ENCODE measurements at regions not wholly inside any gene's neighbourhood (a gene's known extent, or its start where the extent isn't known, plus 50 kb on each side); places are given as distances from the start of the nearest gene placed in this dataset.

- ATAC-seq (no peak), DNase-seq (ENCODE audit: low spot score) (no peak)
- no peak for TF ChIP-seq AR (CRISPR knock-in tag; IDR thresholded peaks at IDR 0.05)
- H3K27ac Mint-ChIP-seq = no peak overlapping the region
- no peaks in the 10 kb centered on the region for H3K4me1 Mint-ChIP-seq
- no peaks in the 10 kb centered on the region for H3K36me3 Mint-ChIP-seq
- H3K9me3 Mint-ChIP-seq = peaks cover 3% of the 10 kb centered on the region; the same call in 1 of the 2 replicates
- POLR2A ChIA-PET = no interaction called here
- CTCF ChIA-PET = no interaction called here
- H3K27me3 Mint-ChIP-seq (ENCODE audit: low read depth) = no peaks in the 10 kb centered on the region
- no peak overlapping the region for H3K4me3 Mint-ChIP-seq
These were observed 1364.0 kb downstream of the PCDH9 start for GRCh38 chr13:65866138-65866537.

DNA sequence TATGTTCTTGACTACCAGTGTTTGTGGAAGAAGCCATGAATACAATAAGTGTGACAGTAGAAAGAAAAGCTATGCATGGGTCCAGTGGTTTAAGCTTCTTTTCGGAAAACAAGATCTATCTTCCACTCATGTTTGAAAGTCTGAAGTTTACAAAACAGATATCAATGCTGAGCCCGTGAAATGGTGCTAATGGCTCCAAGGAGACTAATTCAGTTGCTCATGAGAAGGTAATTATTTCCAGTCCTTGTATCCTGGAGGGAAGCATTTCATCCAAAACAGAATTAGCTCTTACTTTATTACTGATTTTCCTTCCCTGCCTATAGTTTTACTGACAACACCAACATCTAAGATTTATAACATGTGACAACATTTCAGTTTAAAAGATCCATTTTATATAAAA, 1364.9 kb downstream of the PCDH9 start:
- POLR2A ChIA-PET = no interaction called here
- ATAC-seq (no peak), DNase-seq (ENCODE audit: low spot score) (no peak)
- TF ChIP-seq ZNF671 (CRISPR knock-in tag; IDR thresholded peaks at IDR 0.05) = no peak
- TF ChIP-seq NR1H2 (CRISPR knock-in tag; IDR thresholded peaks at IDR 0.05) = no peak
- TF ChIP-seq JAZF1 (CRISPR knock-in tag; IDR thresholded peaks at IDR 0.05) = no peak
- TF ChIP-seq CBFB (CRISPR knock-in tag; IDR thresholded peaks at IDR 0.05; ENCODE audit: low read depth) = no peak
- TF ChIP-seq, protein P1, sequence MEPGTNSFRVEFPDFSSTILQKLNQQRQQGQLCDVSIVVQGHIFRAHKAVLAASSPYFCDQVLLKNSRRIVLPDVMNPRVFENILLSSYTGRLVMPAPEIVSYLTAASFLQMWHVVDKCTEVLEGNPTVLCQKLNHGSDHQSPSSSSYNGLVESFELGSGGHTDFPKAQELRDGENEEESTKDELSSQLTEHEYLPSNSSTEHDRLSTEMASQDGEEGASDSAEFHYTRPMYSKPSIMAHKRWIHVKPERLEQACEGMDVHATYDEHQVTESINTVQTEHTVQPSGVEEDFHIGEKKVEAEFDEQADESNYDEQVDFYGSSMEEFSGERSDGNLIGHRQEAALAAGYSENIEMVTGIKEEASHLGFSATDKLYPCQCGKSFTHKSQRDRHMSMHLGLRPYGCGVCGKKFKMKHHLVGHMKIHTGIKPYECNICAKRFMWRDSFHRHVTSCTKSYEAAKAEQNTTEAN (CRISPR knock-in tag; IDR thresholded peaks at IDR 0.05) = no peak
- no peak for TF ChIP-seq FOXJ3 (CRISPR knock-in tag; IDR thresholded peaks at IDR 0.05; ENCODE audit: borderline replicate concordance)
- TF ChIP-seq ZNF396 (CRISPR knock-in tag; IDR thresholded peaks at IDR 0.05; ENCODE audit: borderline replicate concordance) = no peak
- TF ChIP-seq ZNF512 (CRISPR knock-in tag; IDR thresholded peaks at IDR 0.05; ENCODE audit: borderline replicate concordance) = no peak
- no peaks in the 10 kb centered on the region for H3K27me3 Mint-ChIP-seq (ENCODE audit: low read depth)
- H3K4me3 Mint-ChIP-seq = no peak overlapping the region
- peaks cover 3% of the 10 kb centered on the region; the same call in 1 of the 2 replicates for H3K9me3 Mint-ChIP-seq
- no peaks in the 10 kb centered on the region for H3K36me3 Mint-ChIP-seq
- H3K27ac Mint-ChIP-seq = no peak overlapping the region
- H3K4me1 Mint-ChIP-seq = no peaks in the 10 kb centered on the region
- CTCF ChIA-PET = no interaction called here

- ATAC-seq = no peak
- H3K36me3 Mint-ChIP-seq = no peaks in the 10 kb centered on the region
- H3K27me3 Mint-ChIP-seq (ENCODE audit: low read depth) = no peaks in the 10 kb centered on the region
- H3K4me3 Mint-ChIP-seq = no peak overlapping the region
- no peak for DNase-seq (ENCODE audit: low spot score)
- no peaks in the 10 kb centered on the region for H3K4me1 Mint-ChIP-seq
- H3K27ac Mint-ChIP-seq = no peak overlapping the region
- H3K9me3 Mint-ChIP-seq = peaks cover 3% of the 10 kb centered on the region; the same call in 1 of the 2 replicates
- CTCF ChIA-PET = no interaction called here
- POLR2A ChIA-PET = no interaction called here
- no peak for TF ChIP-seq EMX1 (CRISPR knock-in tag; IDR thresholded peaks at IDR 0.05)
- TF ChIP-seq OVOL2 (CRISPR knock-in tag; IDR thresholded peaks at IDR 0.05; ENCODE audit: borderline replicate concordance) = no peak
- TF ChIP-seq IRF2 (CRISPR knock-in tag; IDR thresholded peaks at IDR 0.05; ENCODE audit: borderline replicate concordance, low read depth) = no peak
- no peak for TF ChIP-seq SP1 (CRISPR knock-in tag; conservative IDR thresholded peaks at IDR 0.05)
- no peak for TF ChIP-seq GABPB1 (CRISPR knock-in tag; IDR thresholded peaks at IDR 0.05)
- TF ChIP-seq JUN (CRISPR knock-in tag; IDR thresholded peaks at IDR 0.05) = no peak
- no peak for TF ChIP-seq ZNF396 (CRISPR knock-in tag; IDR thresholded peaks at IDR 0.05; ENCODE audit: borderline replicate concordance)
- TF ChIP-seq GRHL2 (CRISPR knock-in tag; IDR thresholded peaks at IDR 0.05; ENCODE audit: insufficient replicate concordance, severe bottlenecking) = no peak
- TF ChIP-seq ATF1 (CRISPR knock-in tag; IDR thresholded peaks at IDR 0.05) = no peak
- TF ChIP-seq ETV6 (CRISPR knock-in tag; IDR thresholded peaks at IDR 0.05) = no peak
- TF ChIP-seq, protein P2, sequence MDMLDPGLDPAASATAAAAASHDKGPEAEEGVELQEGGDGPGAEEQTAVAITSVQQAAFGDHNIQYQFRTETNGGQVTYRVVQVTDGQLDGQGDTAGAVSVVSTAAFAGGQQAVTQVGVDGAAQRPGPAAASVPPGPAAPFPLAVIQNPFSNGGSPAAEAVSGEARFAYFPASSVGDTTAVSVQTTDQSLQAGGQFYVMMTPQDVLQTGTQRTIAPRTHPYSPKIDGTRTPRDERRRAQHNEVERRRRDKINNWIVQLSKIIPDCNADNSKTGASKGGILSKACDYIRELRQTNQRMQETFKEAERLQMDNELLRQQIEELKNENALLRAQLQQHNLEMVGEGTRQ (CRISPR knock-in tag; IDR thresholded peaks at IDR 0.05) = no peak
- TF ChIP-seq SOX15 (CRISPR knock-in tag; IDR thresholded peaks at IDR 0.05) = no peak
- no peak for TF ChIP-seq MAX (CRISPR knock-in tag; IDR thresholded peaks at IDR 0.05)
- TF ChIP-seq, protein P3, sequence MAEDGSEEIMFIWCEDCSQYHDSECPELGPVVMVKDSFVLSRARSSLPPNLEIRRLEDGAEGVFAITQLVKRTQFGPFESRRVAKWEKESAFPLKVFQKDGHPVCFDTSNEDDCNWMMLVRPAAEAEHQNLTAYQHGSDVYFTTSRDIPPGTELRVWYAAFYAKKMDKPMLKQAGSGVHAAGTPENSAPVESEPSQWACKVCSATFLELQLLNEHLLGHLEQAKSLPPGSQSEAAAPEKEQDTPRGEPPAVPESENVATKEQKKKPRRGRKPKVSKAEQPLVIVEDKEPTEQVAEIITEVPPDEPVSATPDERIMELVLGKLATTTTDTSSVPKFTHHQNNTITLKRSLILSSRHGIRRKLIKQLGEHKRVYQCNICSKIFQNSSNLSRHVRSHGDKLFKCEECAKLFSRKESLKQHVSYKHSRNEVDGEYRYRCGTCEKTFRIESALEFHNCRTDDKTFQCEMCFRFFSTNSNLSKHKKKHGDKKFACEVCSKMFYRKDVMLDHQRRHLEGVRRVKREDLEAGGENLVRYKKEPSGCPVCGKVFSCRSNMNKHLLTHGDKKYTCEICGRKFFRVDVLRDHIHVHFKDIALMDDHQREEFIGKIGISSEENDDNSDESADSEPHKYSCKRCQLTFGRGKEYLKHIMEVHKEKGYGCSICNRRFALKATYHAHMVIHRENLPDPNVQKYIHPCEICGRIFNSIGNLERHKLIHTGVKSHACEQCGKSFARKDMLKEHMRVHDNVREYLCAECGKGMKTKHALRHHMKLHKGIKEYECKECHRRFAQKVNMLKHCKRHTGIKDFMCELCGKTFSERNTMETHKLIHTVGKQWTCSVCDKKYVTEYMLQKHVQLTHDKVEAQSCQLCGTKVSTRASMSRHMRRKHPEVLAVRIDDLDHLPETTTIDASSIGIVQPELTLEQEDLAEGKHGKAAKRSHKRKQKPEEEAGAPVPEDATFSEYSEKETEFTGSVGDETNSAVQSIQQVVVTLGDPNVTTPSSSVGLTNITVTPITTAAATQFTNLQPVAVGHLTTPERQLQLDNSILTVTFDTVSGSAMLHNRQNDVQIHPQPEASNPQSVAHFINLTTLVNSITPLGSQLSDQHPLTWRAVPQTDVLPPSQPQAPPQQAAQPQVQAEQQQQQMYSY (CRISPR knock-in tag; IDR thresholded peaks at IDR 0.05) = no peak
- no peak for TF ChIP-seq NR1H2 (CRISPR knock-in tag; IDR thresholded peaks at IDR 0.05)
- TF ChIP-seq, protein P4, sequence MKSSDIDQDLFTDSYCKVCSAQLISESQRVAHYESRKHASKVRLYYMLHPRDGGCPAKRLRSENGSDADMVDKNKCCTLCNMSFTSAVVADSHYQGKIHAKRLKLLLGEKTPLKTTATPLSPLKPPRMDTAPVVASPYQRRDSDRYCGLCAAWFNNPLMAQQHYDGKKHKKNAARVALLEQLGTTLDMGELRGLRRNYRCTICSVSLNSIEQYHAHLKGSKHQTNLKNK (CRISPR knock-in tag; IDR thresholded peaks at IDR 0.05) = no peak
These were observed 1366.1 kb downstream of the PCDH9 start for GRCh38 chr13:65864039-65864438.
